ENCODE measurements at regions not wholly inside any gene's neighbourhood (a gene's known extent, or its start where the extent isn't known, plus 50 kb on each side); places are given as distances from the start of the nearest gene placed in this dataset.

DNA sequence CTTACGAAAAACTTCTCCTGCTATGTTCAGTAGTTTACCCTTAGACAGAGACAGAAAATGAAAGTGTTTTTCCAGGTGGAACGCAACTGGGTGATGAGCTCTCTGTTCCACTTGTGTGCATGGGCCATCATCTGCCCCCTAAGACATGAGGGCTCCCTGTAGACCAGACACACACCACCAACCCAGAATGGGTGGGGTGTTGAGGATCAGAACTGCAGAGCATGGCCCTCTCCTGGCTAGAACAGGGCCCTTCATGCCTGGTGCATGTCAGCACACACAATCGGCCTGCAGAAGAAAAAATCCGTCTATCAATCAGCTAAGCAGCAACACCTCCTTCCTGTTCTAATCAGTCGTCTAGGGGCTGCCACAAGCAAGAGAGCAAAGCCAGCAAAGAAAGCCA, 186.2 kb upstream of the INHBA start:
- H3K4me1 ChIP-seq (ENCODE audit: control insufficient read depth, extremely low read depth, insufficient read depth, low read length), result peaks cover 34% of the 10 kb centered on the region
- H3K4me2 ChIP-seq (ENCODE audit: extremely low read depth, insufficient read depth, low read length), result no peak overlapping the region
- no peaks in the 10 kb centered on the region for H3K9me3 ChIP-seq (ENCODE audit: control insufficient read depth, insufficient read depth, low read depth, low read length)
- H3K36me3 ChIP-seq (ENCODE audit: control insufficient read depth, insufficient read depth, low read length), result no peaks in the 10 kb centered on the region
- H3K79me2 ChIP-seq (ENCODE audit: control insufficient read depth, insufficient read depth, low read length), result no peaks in the 10 kb centered on the region
- no peak for DNase-seq (ENCODE audit: low read depth in 2 of 2)
- no peak overlapping the region for H2AFZ ChIP-seq (ENCODE audit: low read length)
- no peak overlapping the region for H3K9ac ChIP-seq (ENCODE audit: insufficient read depth, low read length)
- H4K20me1 ChIP-seq (ENCODE audit: control insufficient read depth, extremely low read depth, insufficient read depth, low read length), result no peaks in the 10 kb centered on the region
- no peak overlapping the region for H3K4me3 ChIP-seq (replicated peaks in 1 of 4; ENCODE audit: control extremely low read depth in 1 of 4, insufficient read depth in 1 of 4, low read depth in 3 of 4, low read length in 4 of 4)
- no peak overlapping the region for H3K27ac ChIP-seq (ENCODE audit: insufficient read depth, low read length)
- no peaks in the 10 kb centered on the region for H3K27me3 ChIP-seq (ENCODE audit: control insufficient read depth, insufficient read depth, low read length)
- no peak for TF ChIP-seq EZH2 (IDR thresholded peaks at IDR 0.05; ENCODE audit: low read length, missing control alignments)
- no peak for TF ChIP-seq CTCF (conservative IDR thresholded peaks at IDR 0.05 in 1 of 2, IDR thresholded peaks at IDR 0.05 in 1 of 2; ENCODE audit: low read depth in 1 of 2, low read length in 2 of 2)

- Histone ChIP-seq H3K79me2 (ENCODE audit: control insufficient read depth, insufficient read depth, low read length) (no peaks in the 10 kb centered on the region), H3K4me3 (replicated peaks in 1 of 4; ENCODE audit: control extremely low read depth in 1 of 4, insufficient read depth in 1 of 4, low read depth in 3 of 4, low read length in 4 of 4) (no peak overlapping the region), H2AFZ (ENCODE audit: low read length) (no peak overlapping the region), H3K4me2 (ENCODE audit: extremely low read depth, insufficient read depth, low read length) (peak overlapping the region; percentile 32), H3K4me1 (ENCODE audit: control insufficient read depth, extremely low read depth, insufficient read depth, low read length) (peaks cover 37% of the 10 kb centered on the region), H4K20me1 (ENCODE audit: control insufficient read depth, extremely low read depth, insufficient read depth, low read length) (no peaks in the 10 kb centered on the region), H3K9me3 (ENCODE audit: control insufficient read depth, insufficient read depth, low read depth, low read length) (no peaks in the 10 kb centered on the region), H3K27me3 (ENCODE audit: control insufficient read depth, insufficient read depth, low read length) (no peaks in the 10 kb centered on the region), H3K27ac (ENCODE audit: insufficient read depth, low read length) (peak overlapping the region; percentile 73), H3K36me3 (ENCODE audit: control insufficient read depth, insufficient read depth, low read length) (no peaks in the 10 kb centered on the region), H3K9ac (ENCODE audit: insufficient read depth, low read length) (no peak overlapping the region)
- DNase-seq (ENCODE audit: low read depth in 2 of 2), result no peak
- TF ChIP-seq EZH2 (IDR thresholded peaks at IDR 0.05; ENCODE audit: low read length, missing control alignments), result no peak
- no peak for TF ChIP-seq CTCF (conservative IDR thresholded peaks at IDR 0.05 in 1 of 2, IDR thresholded peaks at IDR 0.05 in 1 of 2; ENCODE audit: low read depth in 1 of 2, low read length in 2 of 2)
These were observed 184.5 kb upstream of the INHBA start for GRCh38 chr7:41887416-41887815.

DNA sequence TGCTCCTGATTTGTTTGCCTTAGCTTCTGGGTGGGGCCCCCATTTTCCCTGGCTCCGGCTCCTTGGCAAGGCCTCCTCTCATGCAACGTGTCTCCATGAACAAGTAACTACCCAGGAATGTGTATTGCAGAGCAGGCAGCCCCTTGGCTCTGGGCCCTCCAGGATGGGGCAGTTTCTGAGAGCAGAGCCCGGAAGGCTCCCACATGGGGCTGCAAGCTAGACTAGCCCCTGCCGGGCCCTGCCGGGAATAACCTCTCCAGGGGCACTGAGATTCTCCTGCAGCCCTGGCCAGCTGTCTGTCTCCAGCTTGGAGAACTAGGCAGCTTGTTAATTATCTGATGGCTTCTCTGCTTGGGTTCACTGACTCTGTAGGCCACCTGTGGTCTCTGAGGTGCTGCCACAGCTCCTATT, 184.0 kb upstream of the INHBA start:
- H3K9me3 ChIP-seq (ENCODE audit: control insufficient read depth, insufficient read depth, low read depth, low read length), result no peaks in the 10 kb centered on the region
- peaks cover 37% of the 10 kb centered on the region for H3K4me1 ChIP-seq (ENCODE audit: control insufficient read depth, extremely low read depth, insufficient read depth, low read length)
- H3K79me2 ChIP-seq (ENCODE audit: control insufficient read depth, insufficient read depth, low read length), result no peaks in the 10 kb centered on the region
- H3K27ac ChIP-seq (ENCODE audit: insufficient read depth, low read length), result peak overlapping the region; percentile 73
- no peak for TF ChIP-seq EZH2 (IDR thresholded peaks at IDR 0.05; ENCODE audit: low read length, missing control alignments)
- TF ChIP-seq CTCF (conservative IDR thresholded peaks at IDR 0.05 in 1 of 2, IDR thresholded peaks at IDR 0.05 in 1 of 2; ENCODE audit: low read depth in 1 of 2, low read length in 2 of 2), result peak; percentile 48 to 52
- H3K9ac ChIP-seq (ENCODE audit: insufficient read depth, low read length), result peak overlapping the region; percentile 17
- no peaks in the 10 kb centered on the region for H3K27me3 ChIP-seq (ENCODE audit: control insufficient read depth, insufficient read depth, low read length)
- H4K20me1 ChIP-seq (ENCODE audit: control insufficient read depth, extremely low read depth, insufficient read depth, low read length), result no peaks in the 10 kb centered on the region
- peak; percentile 95 to 99 for DNase-seq (ENCODE audit: low read depth in 2 of 2)
- H3K36me3 ChIP-seq (ENCODE audit: control insufficient read depth, insufficient read depth, low read length), result no peaks in the 10 kb centered on the region
- H3K4me2 ChIP-seq (ENCODE audit: extremely low read depth, insufficient read depth, low read length), result peak overlapping the region; percentile 63
- no peak overlapping the region for H3K4me3 ChIP-seq (replicated peaks in 1 of 4; ENCODE audit: control extremely low read depth in 1 of 4, insufficient read depth in 1 of 4, low read depth in 3 of 4, low read length in 4 of 4)
- no peak overlapping the region for H2AFZ ChIP-seq (ENCODE audit: low read length)

Data from fibroblast of lung (primary cell).